HEK293 (cell line): ENCODE measurements at regions not wholly inside any gene's neighbourhood (a gene's known extent, or its start where the extent isn't known, plus 50 kb on each side); places are given as distances from the start of the nearest gene placed in this dataset.

Experiments used
- CTCF ChIP-seq: fragments of 450-650 bp; formaldehyde crosslinking; IDR thresholded peaks from 2 replicates; pipeline ENCODE4 v1.5.1; 2016; ENCODE audit warnings: missing biosample characterization, missing genetic modification characterization
- HOXD13 ChIP-seq: sonication (generic); formaldehyde crosslinking; IDR thresholded peaks from 2 replicates; pipeline ENCODE4 v1.8.0; 2022; ENCODE audit warnings: missing genetic modification reagents, borderline replicate concordance
- RBAK ChIP-seq: fragments of 450-650 bp; formaldehyde crosslinking; IDR thresholded peaks from 2 replicates; pipeline ENCODE4 v1.5.1; 2016; ENCODE audit warnings: missing biosample characterization, missing genetic modification characterization
- ZBTB20 ChIP-seq: fragments of 450-650 bp; formaldehyde crosslinking; IDR thresholded peaks from 2 replicates; pipeline ENCODE4 v1.5.1; 2016; ENCODE audit warnings: missing biosample characterization, missing genetic modification characterization
- ZNF311 ChIP-seq: fragments of 450-650 bp; formaldehyde crosslinking; IDR thresholded peaks from 2 replicates; pipeline ENCODE4 v1.5.1; 2017; ENCODE audit warnings: missing biosample characterization, missing genetic modification characterization, borderline replicate concordance
- ZNF76 ChIP-seq: fragments of 450-650 bp; formaldehyde crosslinking; IDR thresholded peaks from 2 replicates; pipeline ENCODE4; 2016; ENCODE audit warnings: low read depth, missing biosample characterization, missing genetic modification characterization, borderline replicate concordance
- ZSCAN5A ChIP-seq: fragments of 450-650 bp; formaldehyde crosslinking; IDR thresholded peaks from 2 replicates; pipeline ENCODE4 v1.5.1; 2016; ENCODE audit warnings: missing biosample characterization, missing genetic modification characterization
- TF ChIP-seq, protein P1 (sequence below): fragments of 450-650 bp; formaldehyde crosslinking; IDR thresholded peaks from 2 replicates; pipeline ENCODE4 v1.5.1; 2016; ENCODE audit warnings: missing biosample characterization, missing genetic modification characterization
- TF ChIP-seq, protein P2 (sequence below): fragments of 450-650 bp; formaldehyde crosslinking; IDR thresholded peaks from 2 replicates; pipeline ENCODE4 v1.5.1; 2016; ENCODE audit warnings: missing biosample characterization, missing genetic modification characterization, low read depth

DNA sequence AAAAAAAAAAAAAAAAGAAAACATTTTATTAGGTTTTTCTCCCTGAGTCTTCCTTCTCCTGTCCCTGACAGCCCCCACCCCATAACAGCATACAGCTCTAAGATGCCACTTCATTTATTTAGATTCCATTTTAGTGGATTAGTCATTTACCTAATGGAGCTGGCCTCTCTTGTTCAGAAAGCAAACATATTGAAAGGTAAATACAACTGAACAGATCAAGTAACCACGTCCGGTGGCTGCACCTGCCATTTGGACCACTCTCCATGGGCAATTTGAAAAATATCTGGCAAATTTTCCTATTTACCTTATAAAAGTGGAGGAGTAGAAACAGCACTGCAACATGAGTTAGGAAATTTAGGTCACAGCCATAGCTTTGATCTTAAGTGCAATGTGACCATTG lies 254.6 kb downstream of the C12orf42 start:
- no peak for TF ChIP-seq CTCF (tag by site-specific recombination)
- TF ChIP-seq ZSCAN5A (tag by site-specific recombination) = no peak
- TF ChIP-seq RBAK (tag by site-specific recombination) = no peak
- TF ChIP-seq ZNF311 (tag by site-specific recombination) = no peak
- TF ChIP-seq, protein P1, sequence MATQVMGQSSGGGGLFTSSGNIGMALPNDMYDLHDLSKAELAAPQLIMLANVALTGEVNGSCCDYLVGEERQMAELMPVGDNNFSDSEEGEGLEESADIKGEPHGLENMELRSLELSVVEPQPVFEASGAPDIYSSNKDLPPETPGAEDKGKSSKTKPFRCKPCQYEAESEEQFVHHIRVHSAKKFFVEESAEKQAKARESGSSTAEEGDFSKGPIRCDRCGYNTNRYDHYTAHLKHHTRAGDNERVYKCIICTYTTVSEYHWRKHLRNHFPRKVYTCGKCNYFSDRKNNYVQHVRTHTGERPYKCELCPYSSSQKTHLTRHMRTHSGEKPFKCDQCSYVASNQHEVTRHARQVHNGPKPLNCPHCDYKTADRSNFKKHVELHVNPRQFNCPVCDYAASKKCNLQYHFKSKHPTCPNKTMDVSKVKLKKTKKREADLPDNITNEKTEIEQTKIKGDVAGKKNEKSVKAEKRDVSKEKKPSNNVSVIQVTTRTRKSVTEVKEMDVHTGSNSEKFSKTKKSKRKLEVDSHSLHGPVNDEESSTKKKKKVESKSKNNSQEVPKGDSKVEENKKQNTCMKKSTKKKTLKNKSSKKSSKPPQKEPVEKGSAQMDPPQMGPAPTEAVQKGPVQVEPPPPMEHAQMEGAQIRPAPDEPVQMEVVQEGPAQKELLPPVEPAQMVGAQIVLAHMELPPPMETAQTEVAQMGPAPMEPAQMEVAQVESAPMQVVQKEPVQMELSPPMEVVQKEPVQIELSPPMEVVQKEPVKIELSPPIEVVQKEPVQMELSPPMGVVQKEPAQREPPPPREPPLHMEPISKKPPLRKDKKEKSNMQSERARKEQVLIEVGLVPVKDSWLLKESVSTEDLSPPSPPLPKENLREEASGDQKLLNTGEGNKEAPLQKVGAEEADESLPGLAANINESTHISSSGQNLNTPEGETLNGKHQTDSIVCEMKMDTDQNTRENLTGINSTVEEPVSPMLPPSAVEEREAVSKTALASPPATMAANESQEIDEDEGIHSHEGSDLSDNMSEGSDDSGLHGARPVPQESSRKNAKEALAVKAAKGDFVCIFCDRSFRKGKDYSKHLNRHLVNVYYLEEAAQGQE (tag by site-specific recombination) = no peak
- no peak for TF ChIP-seq HOXD13 (CRISPR knock-in tag)
- TF ChIP-seq ZBTB20 (tag by site-specific recombination) = no peak
- TF ChIP-seq ZNF76 = no peak
- TF ChIP-seq, protein P2, sequence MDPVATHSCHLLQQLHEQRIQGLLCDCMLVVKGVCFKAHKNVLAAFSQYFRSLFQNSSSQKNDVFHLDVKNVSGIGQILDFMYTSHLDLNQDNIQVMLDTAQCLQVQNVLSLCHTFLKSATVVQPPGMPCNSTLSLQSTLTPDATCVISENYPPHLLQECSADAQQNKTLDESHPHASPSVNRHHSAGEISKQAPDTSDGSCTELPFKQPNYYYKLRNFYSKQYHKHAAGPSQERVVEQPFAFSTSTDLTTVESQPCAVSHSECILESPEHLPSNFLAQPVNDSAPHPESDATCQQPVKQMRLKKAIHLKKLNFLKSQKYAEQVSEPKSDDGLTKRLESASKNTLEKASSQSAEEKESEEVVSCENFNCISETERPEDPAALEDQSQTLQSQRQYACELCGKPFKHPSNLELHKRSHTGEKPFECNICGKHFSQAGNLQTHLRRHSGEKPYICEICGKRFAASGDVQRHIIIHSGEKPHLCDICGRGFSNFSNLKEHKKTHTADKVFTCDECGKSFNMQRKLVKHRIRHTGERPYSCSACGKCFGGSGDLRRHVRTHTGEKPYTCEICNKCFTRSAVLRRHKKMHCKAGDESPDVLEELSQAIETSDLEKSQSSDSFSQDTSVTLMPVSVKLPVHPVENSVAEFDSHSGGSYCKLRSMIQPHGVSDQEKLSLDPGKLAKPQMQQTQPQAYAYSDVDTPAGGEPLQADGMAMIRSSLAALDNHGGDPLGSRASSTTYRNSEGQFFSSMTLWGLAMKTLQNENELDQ (tag by site-specific recombination) = no peak
